ENCODE measurements at regions not wholly inside any gene's neighbourhood (a gene's known extent, or its start where the extent isn't known, plus 50 kb on each side); places are given as distances from the start of the nearest gene placed in this dataset.

GRCh38 chr4:10929818-10930217 is 245.2 kb upstream of the CLNK start (continued):
- TF ChIP-seq, protein P1, sequence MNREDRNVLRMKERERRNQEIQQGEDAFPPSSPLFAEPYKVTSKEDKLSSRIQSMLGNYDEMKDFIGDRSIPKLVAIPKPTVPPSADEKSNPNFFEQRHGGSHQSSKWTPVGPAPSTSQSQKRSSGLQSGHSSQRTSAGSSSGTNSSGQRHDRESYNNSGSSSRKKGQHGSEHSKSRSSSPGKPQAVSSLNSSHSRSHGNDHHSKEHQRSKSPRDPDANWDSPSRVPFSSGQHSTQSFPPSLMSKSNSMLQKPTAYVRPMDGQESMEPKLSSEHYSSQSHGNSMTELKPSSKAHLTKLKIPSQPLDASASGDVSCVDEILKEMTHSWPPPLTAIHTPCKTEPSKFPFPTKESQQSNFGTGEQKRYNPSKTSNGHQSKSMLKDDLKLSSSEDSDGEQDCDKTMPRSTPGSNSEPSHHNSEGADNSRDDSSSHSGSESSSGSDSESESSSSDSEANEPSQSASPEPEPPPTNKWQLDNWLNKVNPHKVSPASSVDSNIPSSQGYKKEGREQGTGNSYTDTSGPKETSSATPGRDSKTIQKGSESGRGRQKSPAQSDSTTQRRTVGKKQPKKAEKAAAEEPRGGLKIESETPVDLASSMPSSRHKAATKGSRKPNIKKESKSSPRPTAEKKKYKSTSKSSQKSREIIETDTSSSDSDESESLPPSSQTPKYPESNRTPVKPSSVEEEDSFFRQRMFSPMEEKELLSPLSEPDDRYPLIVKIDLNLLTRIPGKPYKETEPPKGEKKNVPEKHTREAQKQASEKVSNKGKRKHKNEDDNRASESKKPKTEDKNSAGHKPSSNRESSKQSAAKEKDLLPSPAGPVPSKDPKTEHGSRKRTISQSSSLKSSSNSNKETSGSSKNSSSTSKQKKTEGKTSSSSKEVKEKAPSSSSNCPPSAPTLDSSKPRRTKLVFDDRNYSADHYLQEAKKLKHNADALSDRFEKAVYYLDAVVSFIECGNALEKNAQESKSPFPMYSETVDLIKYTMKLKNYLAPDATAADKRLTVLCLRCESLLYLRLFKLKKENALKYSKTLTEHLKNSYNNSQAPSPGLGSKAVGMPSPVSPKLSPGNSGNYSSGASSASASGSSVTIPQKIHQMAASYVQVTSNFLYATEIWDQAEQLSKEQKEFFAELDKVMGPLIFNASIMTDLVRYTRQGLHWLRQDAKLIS (CRISPR knock-in tag; IDR thresholded peaks at IDR 0.05; ENCODE audit: borderline replicate concordance), result no peak

DNA sequence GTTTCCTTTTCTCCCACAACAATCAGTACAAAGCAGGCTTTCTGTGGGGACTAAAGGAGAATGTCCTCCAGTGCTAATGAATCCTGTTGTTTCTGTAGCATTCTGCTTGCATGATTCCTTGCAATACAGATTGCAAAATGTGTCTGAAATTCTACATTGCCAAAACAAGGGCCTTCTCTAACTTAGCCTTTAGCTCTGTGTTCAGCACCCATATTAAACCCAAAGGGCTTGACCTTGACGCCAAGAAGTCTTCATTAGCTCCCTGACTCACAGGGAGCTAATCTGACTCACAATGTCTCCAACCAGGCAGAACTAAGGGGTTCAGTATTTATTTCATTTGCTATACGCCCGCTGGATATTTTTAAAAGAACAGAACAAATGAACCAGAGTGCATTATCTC is 241.4 kb upstream of the CLNK start:
- ATAC-seq, result no peak
- ChIA-PET CTCF (no interaction called here), POLR2A (no interaction called here)
- H3K36me3 Mint-ChIP-seq, result peaks cover 42% of the 10 kb centered on the region
- H3K4me1 Mint-ChIP-seq, result peaks cover 3% of the 10 kb centered on the region; the same call in 1 of the 2 replicates
- no peak overlapping the region for H3K4me3 Mint-ChIP-seq
- H3K27me3 Mint-ChIP-seq (ENCODE audit: low read depth), result peaks cover 4% of the 10 kb centered on the region
- peaks cover 77% of the 10 kb centered on the region for H3K9me3 Mint-ChIP-seq
- no peak for DNase-seq (ENCODE audit: low spot score)
- TF ChIP-seq TP53 (CRISPR knock-in tag; IDR thresholded peaks at IDR 0.05), result no peak
- TF ChIP-seq, protein P2, sequence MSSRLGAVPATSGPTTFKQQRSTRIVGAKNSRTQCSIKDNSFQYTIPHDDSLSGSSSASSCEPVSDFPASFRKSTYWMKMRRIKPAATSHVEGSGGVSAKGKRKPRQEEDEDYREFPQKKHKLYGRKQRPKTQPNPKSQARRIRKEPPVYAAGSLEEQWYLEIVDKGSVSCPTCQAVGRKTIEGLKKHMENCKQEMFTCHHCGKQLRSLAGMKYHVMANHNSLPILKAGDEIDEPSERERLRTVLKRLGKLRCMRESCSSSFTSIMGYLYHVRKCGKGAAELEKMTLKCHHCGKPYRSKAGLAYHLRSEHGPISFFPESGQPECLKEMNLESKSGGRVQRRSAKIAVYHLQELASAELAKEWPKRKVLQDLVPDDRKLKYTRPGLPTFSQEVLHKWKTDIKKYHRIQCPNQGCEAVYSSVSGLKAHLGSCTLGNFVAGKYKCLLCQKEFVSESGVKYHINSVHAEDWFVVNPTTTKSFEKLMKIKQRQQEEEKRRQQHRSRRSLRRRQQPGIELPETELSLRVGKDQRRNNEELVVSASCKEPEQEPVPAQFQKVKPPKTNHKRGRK (CRISPR knock-in tag; IDR thresholded peaks at IDR 0.05; ENCODE audit: borderline replicate concordance), result no peak
- no peak for TF ChIP-seq HMGA2 (CRISPR knock-in tag; IDR thresholded peaks at IDR 0.05)
- TF ChIP-seq, protein P3, sequence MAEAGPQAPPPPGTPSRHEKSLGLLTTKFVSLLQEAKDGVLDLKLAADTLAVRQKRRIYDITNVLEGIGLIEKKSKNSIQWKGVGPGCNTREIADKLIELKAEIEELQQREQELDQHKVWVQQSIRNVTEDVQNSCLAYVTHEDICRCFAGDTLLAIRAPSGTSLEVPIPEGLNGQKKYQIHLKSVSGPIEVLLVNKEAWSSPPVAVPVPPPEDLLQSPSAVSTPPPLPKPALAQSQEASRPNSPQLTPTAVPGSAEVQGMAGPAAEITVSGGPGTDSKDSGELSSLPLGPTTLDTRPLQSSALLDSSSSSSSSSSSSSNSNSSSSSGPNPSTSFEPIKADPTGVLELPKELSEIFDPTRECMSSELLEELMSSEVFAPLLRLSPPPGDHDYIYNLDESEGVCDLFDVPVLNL (CRISPR knock-in tag; IDR thresholded peaks at IDR 0.05; ENCODE audit: borderline replicate concordance, low read depth), result no peak
- TF ChIP-seq CREB1 (CRISPR knock-in tag; IDR thresholded peaks at IDR 0.05), result no peak
- no peak for TF ChIP-seq SMAD3 (CRISPR knock-in tag; IDR thresholded peaks at IDR 0.05; ENCODE audit: borderline replicate concordance)
- no peak for TF ChIP-seq NR2C2 (CRISPR knock-in tag; IDR thresholded peaks at IDR 0.05)
- TF ChIP-seq USF2 (CRISPR knock-in tag; IDR thresholded peaks at IDR 0.05), result no peak
- TF ChIP-seq TEAD4 (CRISPR knock-in tag; IDR thresholded peaks at IDR 0.05), result no peak
- no peak for TF ChIP-seq JAZF1 (CRISPR knock-in tag; IDR thresholded peaks at IDR 0.05)
- TF ChIP-seq, protein P4, sequence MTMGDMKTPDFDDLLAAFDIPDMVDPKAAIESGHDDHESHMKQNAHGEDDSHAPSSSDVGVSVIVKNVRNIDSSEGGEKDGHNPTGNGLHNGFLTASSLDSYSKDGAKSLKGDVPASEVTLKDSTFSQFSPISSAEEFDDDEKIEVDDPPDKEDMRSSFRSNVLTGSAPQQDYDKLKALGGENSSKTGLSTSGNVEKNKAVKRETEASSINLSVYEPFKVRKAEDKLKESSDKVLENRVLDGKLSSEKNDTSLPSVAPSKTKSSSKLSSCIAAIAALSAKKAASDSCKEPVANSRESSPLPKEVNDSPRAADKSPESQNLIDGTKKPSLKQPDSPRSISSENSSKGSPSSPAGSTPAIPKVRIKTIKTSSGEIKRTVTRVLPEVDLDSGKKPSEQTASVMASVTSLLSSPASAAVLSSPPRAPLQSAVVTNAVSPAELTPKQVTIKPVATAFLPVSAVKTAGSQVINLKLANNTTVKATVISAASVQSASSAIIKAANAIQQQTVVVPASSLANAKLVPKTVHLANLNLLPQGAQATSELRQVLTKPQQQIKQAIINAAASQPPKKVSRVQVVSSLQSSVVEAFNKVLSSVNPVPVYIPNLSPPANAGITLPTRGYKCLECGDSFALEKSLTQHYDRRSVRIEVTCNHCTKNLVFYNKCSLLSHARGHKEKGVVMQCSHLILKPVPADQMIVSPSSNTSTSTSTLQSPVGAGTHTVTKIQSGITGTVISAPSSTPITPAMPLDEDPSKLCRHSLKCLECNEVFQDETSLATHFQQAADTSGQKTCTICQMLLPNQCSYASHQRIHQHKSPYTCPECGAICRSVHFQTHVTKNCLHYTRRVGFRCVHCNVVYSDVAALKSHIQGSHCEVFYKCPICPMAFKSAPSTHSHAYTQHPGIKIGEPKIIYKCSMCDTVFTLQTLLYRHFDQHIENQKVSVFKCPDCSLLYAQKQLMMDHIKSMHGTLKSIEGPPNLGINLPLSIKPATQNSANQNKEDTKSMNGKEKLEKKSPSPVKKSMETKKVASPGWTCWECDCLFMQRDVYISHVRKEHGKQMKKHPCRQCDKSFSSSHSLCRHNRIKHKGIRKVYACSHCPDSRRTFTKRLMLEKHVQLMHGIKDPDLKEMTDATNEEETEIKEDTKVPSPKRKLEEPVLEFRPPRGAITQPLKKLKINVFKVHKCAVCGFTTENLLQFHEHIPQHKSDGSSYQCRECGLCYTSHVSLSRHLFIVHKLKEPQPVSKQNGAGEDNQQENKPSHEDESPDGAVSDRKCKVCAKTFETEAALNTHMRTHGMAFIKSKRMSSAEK (CRISPR knock-in tag; IDR thresholded peaks at IDR 0.05; ENCODE audit: borderline replicate concordance), result no peak
- TF ChIP-seq ZNF425 (CRISPR knock-in tag; conservative IDR thresholded peaks at IDR 0.05), result no peak
- TF ChIP-seq ZNF423 (CRISPR knock-in tag; IDR thresholded peaks at IDR 0.05), result no peak
- no peak for TF ChIP-seq ELF4 (CRISPR knock-in tag; IDR thresholded peaks at IDR 0.05; ENCODE audit: low read depth)
- no peak for TF ChIP-seq KAT7 (CRISPR knock-in tag; IDR thresholded peaks at IDR 0.05; ENCODE audit: borderline replicate concordance)
- H3K27ac Mint-ChIP-seq, result no peak overlapping the region
